Kidney capillary endothelial cell (primary cell): ENCODE measurements at regions not wholly inside any gene's neighbourhood (a gene's known extent, or its start where the extent isn't known, plus 50 kb on each side); places are given as distances from the start of the nearest gene placed in this dataset.

Experiments
- DNase-seq: peaks from one replicate; pipeline ENCODE4 v3.0.0-alpha.2; 2018; ENCODE audit warnings: low spot score

GRCh38 chr9:135253305-135254004, 166.0 kb downstream of the OLFM1 start:
- DNase-seq = no peak

GRCh38 chr9:135254176-135255032, 166.9 kb downstream of the OLFM1 start:
- no peak for DNase-seq

- DNase-seq = no peak
Measured at GRCh38 chr9:135255033-135255840, 167.8 kb downstream of the OLFM1 start.

GRCh38 chr9:135255841-135256580, 168.5 kb downstream of the OLFM1 start:
- no peak for DNase-seq

GRCh38 chr9:135256581-135257354, 169.3 kb downstream of the OLFM1 start:
- no peak for DNase-seq

GRCh38 chr9:135258461-135258860, 171.0 kb downstream of the OLFM1 start:
- no peak for DNase-seq

DNA sequence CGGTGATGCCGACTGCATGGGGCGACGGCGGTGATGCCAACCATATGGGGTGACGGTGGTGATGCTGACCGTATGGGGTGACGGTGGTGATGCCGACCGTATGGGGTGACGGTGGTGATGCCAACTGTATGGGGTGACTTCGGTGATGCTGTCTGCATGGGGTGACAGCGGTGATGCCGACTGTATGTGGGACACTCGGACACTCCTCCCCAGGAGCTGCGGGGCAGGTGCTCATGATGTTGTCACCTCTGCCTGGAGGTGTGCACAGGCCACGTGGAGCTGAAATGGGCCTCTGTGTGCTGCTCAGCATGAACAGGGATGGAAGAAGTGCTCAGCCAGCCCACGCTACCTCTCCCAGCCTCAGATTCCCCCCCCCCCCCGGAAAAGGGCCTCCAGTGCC, 171.8 kb downstream of the OLFM1 start:
- DNase-seq = no peak

DNA sequence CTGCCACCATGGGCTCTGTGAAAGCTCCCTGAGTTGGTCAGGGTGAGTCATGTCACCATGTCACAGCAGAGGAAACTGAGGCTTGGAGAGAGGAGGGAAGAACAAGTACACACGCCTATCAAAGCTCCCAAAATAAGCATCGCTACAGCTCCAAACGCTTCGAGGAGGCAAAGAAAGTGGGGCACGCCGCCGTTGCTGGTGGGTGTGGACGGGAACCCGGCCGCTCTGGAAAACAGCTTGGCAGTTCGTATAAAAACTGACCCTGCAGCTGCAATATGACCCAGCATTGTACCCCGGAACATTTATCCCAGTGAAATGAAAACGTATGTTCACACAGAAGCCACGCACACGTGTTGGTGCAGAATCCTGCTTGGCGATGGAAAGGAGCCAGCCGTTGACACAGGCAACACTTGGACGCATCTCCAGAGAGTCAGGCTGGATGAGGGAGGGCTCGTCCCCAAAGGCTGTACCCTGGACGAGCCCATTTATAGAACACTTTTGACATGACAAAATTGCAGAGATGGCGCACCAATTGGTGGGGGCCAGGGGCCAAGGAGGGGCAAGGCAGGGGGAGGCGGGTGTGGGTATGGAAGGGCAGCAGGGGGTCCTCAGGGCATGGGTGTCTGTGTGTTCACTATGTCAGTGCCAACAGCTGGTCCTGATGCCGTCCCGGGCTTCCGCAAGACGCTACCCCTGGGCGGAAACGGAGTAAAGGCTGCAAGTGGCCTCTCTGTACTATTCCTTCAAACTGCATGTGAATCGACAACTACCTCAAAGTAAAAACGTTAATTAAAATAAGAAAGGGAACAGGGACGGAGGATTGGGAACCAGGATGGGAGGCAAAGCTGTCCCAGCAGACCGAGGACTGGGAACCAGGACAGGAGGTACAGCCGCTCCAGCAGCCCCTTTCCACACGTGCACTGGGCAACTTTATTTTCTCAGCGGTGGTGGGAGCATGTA, 173.0 kb downstream of the OLFM1 start:
- no peak for DNase-seq

GRCh38 chr9:135262248-135262647, 174.8 kb downstream of the OLFM1 start:
- peak; percentile 7 for DNase-seq

DNA sequence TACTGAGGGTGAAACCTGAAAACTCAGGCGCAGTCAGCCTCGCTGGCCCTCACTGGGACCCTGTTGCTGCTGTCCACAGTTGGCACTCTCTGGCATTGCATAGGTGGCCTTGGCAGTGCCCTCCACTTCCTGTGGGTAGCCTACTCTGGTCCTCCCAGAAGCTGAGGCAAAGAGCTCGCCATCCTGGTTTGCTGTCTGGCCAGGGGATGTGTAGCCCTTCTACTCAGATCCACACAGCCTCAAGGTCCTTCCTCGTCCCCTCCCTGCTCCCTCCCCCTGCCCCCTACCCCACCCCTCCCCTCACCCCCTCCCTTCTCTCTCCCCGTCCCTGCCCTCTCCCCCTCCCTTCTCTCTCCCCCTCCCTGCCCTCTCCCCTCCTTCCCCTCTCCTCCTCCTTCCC, 176.0 kb downstream of the OLFM1 start:
- DNase-seq = no peak

DNA sequence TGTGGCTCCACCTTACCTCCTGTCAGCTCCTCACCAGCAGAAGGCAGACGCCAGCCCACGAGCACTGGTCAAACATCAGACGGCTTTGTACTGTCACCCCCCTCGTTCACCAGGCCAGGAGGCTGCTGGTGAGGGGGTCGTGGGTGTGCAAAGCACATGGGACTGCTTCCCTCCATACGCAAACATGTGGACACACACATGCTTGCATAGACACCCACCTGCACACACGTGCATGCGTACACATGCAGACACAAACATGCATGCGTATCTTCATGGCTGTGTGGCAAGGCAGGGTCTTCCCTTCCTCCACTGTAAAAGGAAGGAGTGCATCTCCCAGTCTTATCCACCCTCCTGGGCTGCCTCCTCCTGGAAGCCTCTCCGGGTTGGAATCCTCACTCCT, 178.5 kb downstream of the OLFM1 start:
- DNase-seq = no peak

DNA sequence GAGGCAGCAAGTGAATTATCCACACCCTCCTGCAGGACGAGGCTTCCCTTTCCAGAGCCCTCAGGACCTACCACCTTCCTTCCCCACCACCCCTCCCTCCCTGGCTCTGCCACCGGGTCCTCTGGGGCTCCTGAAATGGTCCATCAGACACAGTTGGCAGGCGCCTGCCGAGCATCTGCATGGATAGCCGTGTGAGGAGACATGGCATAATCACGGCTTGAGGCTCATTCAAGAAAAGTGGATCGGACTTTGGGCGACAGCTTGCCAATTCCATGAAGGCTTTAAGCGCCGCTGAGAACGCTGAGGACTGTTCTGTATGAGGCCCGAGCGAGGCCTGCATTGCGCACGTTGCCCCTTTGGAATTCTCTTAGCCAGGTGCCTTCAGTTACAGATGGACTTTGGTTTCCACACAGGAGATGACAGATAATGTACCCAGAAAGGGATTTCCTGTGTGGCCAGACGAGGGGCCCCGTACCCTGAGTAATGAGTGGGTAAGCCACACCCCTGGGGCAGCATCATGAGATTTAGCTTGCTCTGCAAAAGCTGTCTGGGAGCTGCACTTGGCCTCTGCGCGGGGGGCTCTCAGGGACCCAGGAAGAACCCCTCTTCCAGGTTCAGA, 179.8 kb downstream of the OLFM1 start:
- no peak for DNase-seq

- DNase-seq = no peak
Measured at GRCh38 chr9:135268031-135268430, 180.6 kb downstream of the OLFM1 start.

DNA sequence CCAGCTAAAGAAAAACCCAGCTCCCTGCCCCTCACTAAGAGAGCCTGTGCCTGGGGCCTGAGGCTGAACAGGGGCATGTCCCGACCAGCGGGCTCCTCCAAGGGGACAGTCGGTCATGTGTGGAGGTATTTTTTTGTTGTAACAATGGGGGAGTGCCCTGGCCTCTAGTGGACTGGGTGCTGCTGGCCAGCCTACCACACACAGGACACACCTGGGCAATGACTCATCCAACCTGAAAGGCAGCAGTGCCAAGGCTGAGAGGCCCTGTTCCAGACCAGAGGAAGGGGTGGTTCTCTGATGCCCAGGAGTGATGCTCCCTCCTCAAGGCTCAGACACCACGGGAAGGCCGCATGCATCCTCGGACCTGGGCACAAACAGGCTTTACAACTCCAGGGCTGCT, 181.5 kb downstream of the OLFM1 start:
- no peak for DNase-seq

GRCh38 chr9:135269912-135270830, 182.7 kb downstream of the OLFM1 start:
- DNase-seq = no peak

GRCh38 chr9:135271425-135271824, 184.0 kb downstream of the OLFM1 start:
- DNase-seq = no peak

- no peak for DNase-seq
Measured at GRCh38 chr9:135272608-135273007, 185.1 kb downstream of the OLFM1 start.

- no peak for DNase-seq
Measured at GRCh38 chr9:135273008-135273407, 185.5 kb downstream of the OLFM1 start.
